ENCODE measurements at regions not wholly inside any gene's neighbourhood (a gene's known extent, or its start where the extent isn't known, plus 50 kb on each side); places are given as distances from the start of the nearest gene placed in this dataset.

DNA sequence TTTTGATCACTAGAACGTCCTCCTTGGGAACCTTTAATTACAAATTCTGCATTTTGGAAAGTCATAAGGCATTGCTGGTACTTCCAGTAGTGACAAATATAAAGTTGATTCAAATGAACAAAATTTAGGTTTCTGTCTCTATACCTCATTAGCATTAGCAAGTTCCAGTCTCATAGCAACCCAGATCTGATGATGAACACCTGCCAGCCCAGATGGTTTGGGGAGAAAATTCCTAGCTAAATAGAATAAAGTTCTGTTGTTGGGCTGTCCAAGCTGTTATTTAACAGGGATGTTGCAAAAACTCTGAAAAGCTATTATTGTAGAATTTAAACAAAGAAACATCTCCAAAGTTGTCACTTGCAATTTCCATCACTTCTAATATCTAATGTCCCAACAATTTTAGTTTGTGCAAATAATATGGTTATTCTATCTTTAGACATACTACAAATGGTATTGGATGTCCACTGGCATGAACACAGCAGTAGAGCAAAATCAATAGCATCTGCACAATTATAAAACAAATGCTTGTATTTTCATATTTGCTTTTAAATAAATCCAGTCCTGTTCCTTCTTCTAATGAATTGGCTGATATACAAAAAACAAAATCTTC is 299.4 kb downstream of the SLC16A7 start:
- DNase-seq (ENCODE audit: low spot score in 2 of 2), result no peak
- Histone ChIP-seq H3K27me3 (no peaks in the 10 kb centered on the region), H3K27ac (no peak overlapping the region), H3K4me3 (no peak overlapping the region), H3K36me3 (no peaks in the 10 kb centered on the region), H3K9me3 (no peaks in the 10 kb centered on the region), H3K4me1 (no peaks in the 10 kb centered on the region)
- intact Hi-C loops (cut with DNase I), result no loop called here
- no peak for TF ChIP-seq CTCF (IDR thresholded peaks at IDR 0.05)

- no peak for TF ChIP-seq CTCF (IDR thresholded peaks at IDR 0.05)
- Histone ChIP-seq H3K9me3 (no peaks in the 10 kb centered on the region), H3K36me3 (no peaks in the 10 kb centered on the region), H3K27ac (no peak overlapping the region), H3K27me3 (no peaks in the 10 kb centered on the region), H3K4me3 (no peak overlapping the region), H3K4me1 (no peaks in the 10 kb centered on the region)
- intact Hi-C loops (cut with DNase I), result no loop called here
- DNase-seq (ENCODE audit: low spot score in 2 of 2), result no peak
Observed at GRCh38 chr12:59904874-59905521, 309.2 kb downstream of the SLC16A7 start.

- intact Hi-C loops (cut with DNase I), result no loop called here
- Histone ChIP-seq H3K27ac (no peak overlapping the region), H3K4me1 (no peaks in the 10 kb centered on the region), H3K36me3 (no peaks in the 10 kb centered on the region), H3K9me3 (no peaks in the 10 kb centered on the region), H3K4me3 (no peak overlapping the region), H3K27me3 (no peaks in the 10 kb centered on the region)
- no peak for TF ChIP-seq CTCF (IDR thresholded peaks at IDR 0.05)
- no peak for DNase-seq (ENCODE audit: low spot score in 2 of 2)
Observed at GRCh38 chr12:59911516-59911915, 315.7 kb downstream of the SLC16A7 start.

- no peak for DNase-seq (ENCODE audit: low spot score in 2 of 2)
- H3K27me3 ChIP-seq, result no peaks in the 10 kb centered on the region
- no peak overlapping the region for H3K27ac ChIP-seq
- no peak for TF ChIP-seq CTCF (IDR thresholded peaks at IDR 0.05)
- H3K36me3 ChIP-seq, result no peaks in the 10 kb centered on the region
- H3K4me1 ChIP-seq, result no peaks in the 10 kb centered on the region
- H3K4me3 ChIP-seq, result no peak overlapping the region
- no peaks in the 10 kb centered on the region for H3K9me3 ChIP-seq
- intact Hi-C loops (cut with DNase I), result no loop called here
Observed at GRCh38 chr12:59916988-59917387, 321.2 kb downstream of the SLC16A7 start.

DNA sequence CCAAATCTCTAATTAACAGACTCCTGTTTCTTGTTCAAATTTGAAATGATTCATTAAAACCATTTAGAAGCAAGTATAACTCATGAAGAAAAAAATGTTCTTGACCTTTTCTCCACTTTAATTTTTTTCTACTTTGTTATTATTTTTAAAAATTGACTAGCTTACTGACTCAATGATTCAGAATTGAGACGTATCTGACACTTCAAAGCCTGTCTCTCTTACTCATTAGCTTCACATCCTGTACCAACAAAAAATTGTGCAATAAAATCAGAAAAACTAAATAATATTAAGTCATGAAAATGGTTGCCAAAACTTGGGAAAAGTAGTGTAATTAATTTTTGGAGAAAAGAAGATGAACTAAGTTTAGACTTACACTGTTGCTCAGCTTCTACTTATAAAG is 331.2 kb downstream of the SLC16A7 start:
- intact Hi-C loops (cut with DNase I), result no loop called here
- TF ChIP-seq CTCF (IDR thresholded peaks at IDR 0.05), result no peak
- no peaks in the 10 kb centered on the region for H3K9me3 ChIP-seq

More for the DNA sequence above, 331.2 kb downstream of the SLC16A7 start:
- no peaks in the 10 kb centered on the region for H3K27me3 ChIP-seq
- DNase-seq (ENCODE audit: low spot score in 2 of 2), result no peak
- H3K27ac ChIP-seq, result no peak overlapping the region
- no peaks in the 10 kb centered on the region for H3K36me3 ChIP-seq
- H3K4me1 ChIP-seq, result no peaks in the 10 kb centered on the region
- H3K4me3 ChIP-seq, result no peak overlapping the region

All from ascending aorta (tissue), 2 donors.